H9 (cell line): ENCODE measurements at regions not wholly inside any gene's neighbourhood (a gene's known extent, or its start where the extent isn't known, plus 50 kb on each side); places are given as distances from the start of the nearest gene placed in this dataset.

Experiments
- DNase-seq: peaks from one replicate; pipeline ENCODE4 v3.0.0-alpha.2; 2017
- H2AFZ ChIP-seq: one replicate; pipeline ENCODE4 v1.6.1; 2013; ENCODE audit warnings: mild to moderate bottlenecking, low read length, control low read depth, moderate library complexity
- H2AK5ac ChIP-seq: 2 replicates; pipeline ENCODE4 v1.6.1; 2013; ENCODE audit warnings: low read length, control low read depth, mixed read lengths; ENCODE audit not compliant: insufficient read length
- H2BK120ac ChIP-seq: one replicate; pipeline ENCODE4 v1.6.1; 2013; ENCODE audit warnings: low read depth, mild to moderate bottlenecking, low read length, control low read depth, inconsistent platforms; ENCODE audit not compliant: poor library complexity, severe bottlenecking
- H2BK12ac ChIP-seq: 2 replicates; pipeline ENCODE4 v1.6.1; 2013; ENCODE audit warnings: low read length, control low read depth, mixed read lengths, low read depth; ENCODE audit not compliant: insufficient read length
- H2BK15ac ChIP-seq: 2 replicates; pipeline ENCODE4 v1.6.1; 2013; ENCODE audit warnings: low read depth, low read length, control low read depth
- H2BK20ac ChIP-seq: one replicate; pipeline ENCODE4 v1.6.1; 2013; ENCODE audit warnings: low read depth, mild to moderate bottlenecking, low read length, control low read depth, inconsistent platforms; ENCODE audit not compliant: poor library complexity, severe bottlenecking
- H2BK5ac ChIP-seq: 2 replicates; pipeline ENCODE4 v1.6.1; 2013; ENCODE audit warnings: low read length, control low read depth, mixed read lengths; ENCODE audit not compliant: insufficient read length
- H3K14ac ChIP-seq: 2 replicates; pipeline ENCODE4 v1.6.1; 2013; ENCODE audit warnings: low read length, control low read depth; ENCODE audit not compliant: insufficient read depth
- H3K18ac ChIP-seq: 2 replicates; pipeline ENCODE4 v1.6.1; 2013; ENCODE audit warnings: low read depth, mild to moderate bottlenecking, mixed read lengths, low read length, control low read depth; ENCODE audit not compliant: insufficient read length
- H3K23ac ChIP-seq: 2 replicates; pipeline ENCODE4 v1.6.1; 2013; ENCODE audit warnings: low read length, control low read depth, mixed read lengths, low read depth; ENCODE audit not compliant: insufficient read length
- H3K23me2 ChIP-seq: 2 replicates; pipeline ENCODE4 v1.6.1; 2013; ENCODE audit warnings: low read depth, mild to moderate bottlenecking, mixed read lengths, low read length, control low read depth; ENCODE audit not compliant: insufficient read length, poor library complexity, severe bottlenecking
- H3K27ac ChIP-seq: 2 replicates; pipeline ENCODE4 v1.5.1; 2013; ENCODE audit warnings: low read length, control low read depth, mixed read lengths, low read depth; ENCODE audit not compliant: insufficient read length
- H3K27me3 ChIP-seq: 2 replicates; pipeline ENCODE4 v1.6.1; 2013; ENCODE audit warnings: low read length, control low read depth, inconsistent platforms; ENCODE audit not compliant: insufficient read depth
- H3K4ac ChIP-seq: 2 replicates; pipeline ENCODE4 v1.6.1; 2013; ENCODE audit warnings: low read depth, mild to moderate bottlenecking, control low read depth, inconsistent platforms, low read length, moderate library complexity
- H3K4me1 ChIP-seq: 2 replicates; pipeline ENCODE4 v1.6.1; 2013; ENCODE audit warnings: low read length, control low read depth, inconsistent platforms; ENCODE audit not compliant: insufficient read depth
- H3K4me2 ChIP-seq: 2 replicates; pipeline ENCODE4 v1.6.1; 2013; ENCODE audit warnings: low read length, control low read depth, mixed read lengths; ENCODE audit not compliant: insufficient read length, insufficient read depth
- H3K56ac ChIP-seq: 2 replicates; pipeline ENCODE4 v1.6.1; 2013; ENCODE audit warnings: low read depth, mild to moderate bottlenecking, mixed read lengths, low read length, control low read depth; ENCODE audit not compliant: insufficient read length
- H3K79me1 ChIP-seq: 2 replicates; pipeline ENCODE4 v1.6.1; 2013; ENCODE audit warnings: low read depth, mild to moderate bottlenecking, moderate library complexity, low read length, control low read depth, inconsistent platforms; ENCODE audit not compliant: insufficient read depth, poor library complexity, severe bottlenecking
- H3K79me2 ChIP-seq: 2 replicates; pipeline ENCODE4 v1.6.1; 2013; ENCODE audit warnings: low read length, control low read depth, inconsistent platforms; ENCODE audit not compliant: insufficient read depth
- H3K9ac ChIP-seq: 2 replicates; pipeline ENCODE4 v1.6.1; 2013; ENCODE audit warnings: low read length, control low read depth, mixed read lengths; ENCODE audit not compliant: insufficient read length; ENCODE audit errors: extremely low read depth
- H3K9me3 ChIP-seq: one replicate; pipeline ENCODE4 v1.6.1; 2013; ENCODE audit warnings: low read depth, low read length, inconsistent platforms; ENCODE audit not compliant: control insufficient read depth
- H3T11ph ChIP-seq: one replicate; pipeline ENCODE4 v1.6.1; 2013; ENCODE audit warnings: mild to moderate bottlenecking, low read length, control low read depth, inconsistent platforms
- H4K20me1 ChIP-seq: one replicate; pipeline ENCODE4 v1.6.1; 2013; ENCODE audit not compliant: control insufficient read depth, insufficient read length, insufficient read depth
- H4K5ac ChIP-seq: 2 replicates; pipeline ENCODE4 v1.6.1; 2013; ENCODE audit warnings: low read depth, mild to moderate bottlenecking, mixed read lengths, low read length, control low read depth; ENCODE audit not compliant: insufficient read length
- H4K8ac ChIP-seq: replicated peaks from 2 replicates; pipeline ENCODE4 v1.6.1; 2013; ENCODE audit warnings: low read length, control low read depth, mixed read lengths, low read depth; ENCODE audit not compliant: insufficient read length
- H4K91ac ChIP-seq: 2 replicates; pipeline ENCODE4 v1.6.1; 2013; ENCODE audit warnings: low read depth, mild to moderate bottlenecking, moderate library complexity, mixed read lengths, low read length, control low read depth; ENCODE audit not compliant: insufficient read length
- H3K27ac Mint-ChIP-seq, 3 experiments: 2 replicates in 2 of 3; 3 replicates in 1 of 3; pipeline ENCODE4 v1.8.0; 2020 to 2021; ENCODE audit warnings: mixed read lengths in 3 of 3, mild to moderate bottlenecking in 1 of 3, moderate library complexity in 1 of 3
- H3K27me3 Mint-ChIP-seq: 2 replicates; pipeline ENCODE4 v1.8.0; 2021; ENCODE audit warnings: low read depth, mild to moderate bottlenecking, moderate library complexity, mixed read lengths
- H3K36me3 Mint-ChIP-seq, 3 experiments: 2 replicates in 2 of 3; 3 replicates in 1 of 3; pipeline ENCODE4 v1.8.0; 2020 to 2021; ENCODE audit warnings: low read depth in 3 of 3, mixed read lengths in 3 of 3; ENCODE audit not compliant: insufficient read depth in 1 of 3
- H3K4me1 Mint-ChIP-seq, 2 experiments: 2 replicates each; pipeline ENCODE4 v1.8.0; 2020; ENCODE audit warnings: mixed read lengths in 2 of 2
- H3K4me3 Mint-ChIP-seq, 2 experiments: 2 replicates in 1 of 2; 3 replicates in 1 of 2; pipeline ENCODE4 v1.8.0; 2020 to 2021; ENCODE audit warnings: mild to moderate bottlenecking in 2 of 2, mixed read lengths in 2 of 2, moderate library complexity in 1 of 2
- H3K9me3 Mint-ChIP-seq, 2 experiments: 2 replicates in 1 of 2; 3 replicates in 1 of 2; pipeline ENCODE4 v1.8.0; 2020; ENCODE audit warnings: mild to moderate bottlenecking in 2 of 2, mixed read lengths in 2 of 2, moderate library complexity in 1 of 2
- CTCF ChIP-seq: fragments of 200-600 bp; sonication (generic); conservative IDR thresholded peaks from 3 replicates; pipeline ENCODE4 v1.8.0; 2021; ENCODE audit warnings: antibody characterized with exemption, mild to moderate bottlenecking

DNA sequence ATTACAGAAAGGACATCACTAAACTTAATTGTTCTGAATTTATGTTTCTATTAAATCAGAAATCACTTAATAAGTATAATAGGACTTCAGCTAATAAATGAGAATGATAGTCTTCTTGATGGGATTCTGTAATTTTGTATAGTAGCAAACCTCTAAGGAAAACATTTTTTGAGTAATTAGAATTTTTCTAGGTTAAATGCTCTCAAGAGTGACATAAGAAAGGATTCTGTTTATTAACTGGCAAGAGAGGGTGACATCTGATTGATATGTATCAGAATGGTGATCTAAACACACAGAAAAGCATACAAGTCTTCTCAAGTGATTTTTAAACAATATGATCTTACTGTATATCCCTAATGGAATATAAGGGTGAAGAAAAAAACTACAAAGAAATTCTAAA, 1597.7 kb upstream of the PRR20A start:
- Histone ChIP-seq H4K20me1 (no peaks in the 10 kb centered on the region), H3K9ac (no peak overlapping the region), H4K8ac (no peak overlapping the region), H3K4me1 (no peaks in the 10 kb centered on the region), H3T11ph (no peak overlapping the region), H2BK120ac (no peak overlapping the region), H4K5ac (no peak overlapping the region), H2BK5ac (no peak overlapping the region), H2BK20ac (no peak overlapping the region), H3K27me3 (no peaks in the 10 kb centered on the region), H3K27ac (no peak overlapping the region), H3K79me2 (no peaks in the 10 kb centered on the region), H3K23ac (no peak overlapping the region), H3K56ac (no peak overlapping the region), H2BK15ac (no peak overlapping the region), H3K23me2 (no peaks in the 10 kb centered on the region), H2AFZ (no peak overlapping the region), H2AK5ac (no peak overlapping the region), H2BK12ac (no peak overlapping the region), H3K4me2 (no peak overlapping the region), H4K91ac (no peak overlapping the region), H3K9me3 (no peaks in the 10 kb centered on the region), H3K14ac (no peak overlapping the region), H3K4ac (no peak overlapping the region), H3K79me1 (no peaks in the 10 kb centered on the region), H3K18ac (no peak overlapping the region)
- Mint-ChIP-seq H3K36me3 (peaks cover 10 to 24% (median 22%) of the 10 kb centered on the region in 3 experiments), H3K9me3 (peaks cover 5 to 9% of the 10 kb centered on the region in 2 experiments; a peak in 4 of 5 replicates), H3K27me3 (no peaks in the 10 kb centered on the region), H3K4me3 (no peak overlapping the region), H3K4me1 (peaks cover 0 to 3% of the 10 kb centered on the region in 2 experiments; a peak in 1 of 4 replicates), H3K27ac (no peak overlapping the region)
- no peak for TF ChIP-seq CTCF
- DNase-seq = no peak
